PFSK-1 (cell line): ENCODE measurements at regions not wholly inside any gene's neighbourhood (a gene's known extent, or its start where the extent isn't known, plus 50 kb on each side); places are given as distances from the start of the nearest gene placed in this dataset.

Source experiments
- POLR2AphosphoS5 ChIP-seq: IDR thresholded peaks from 2 replicates; pipeline ENCODE4 v1.6.1; 2012; ENCODE audit warnings: low read depth, mild to moderate bottlenecking, control low read depth, low read length, moderate library complexity
- SIN3A ChIP-seq: IDR thresholded peaks from 2 replicates; pipeline ENCODE4 v1.6.1; 2012; ENCODE audit warnings: mild to moderate bottlenecking, low read length, moderate library complexity, borderline replicate concordance; ENCODE audit not compliant: insufficient read depth
- TF ChIP-seq, protein P1 (sequence below), 2 experiments: IDR thresholded peaks; 2 replicates each; pipeline versions ENCODE4 v1.6.1 to v1.8.0; 2011 to 2012; ENCODE audit warnings: low read depth in 2 of 2, low read length in 2 of 2, control low read depth in 1 of 2, inconsistent platforms in 1 of 2, mild to moderate bottlenecking in 1 of 2, moderate library complexity in 1 of 2; ENCODE audit not compliant: insufficient read depth in 1 of 2

DNA sequence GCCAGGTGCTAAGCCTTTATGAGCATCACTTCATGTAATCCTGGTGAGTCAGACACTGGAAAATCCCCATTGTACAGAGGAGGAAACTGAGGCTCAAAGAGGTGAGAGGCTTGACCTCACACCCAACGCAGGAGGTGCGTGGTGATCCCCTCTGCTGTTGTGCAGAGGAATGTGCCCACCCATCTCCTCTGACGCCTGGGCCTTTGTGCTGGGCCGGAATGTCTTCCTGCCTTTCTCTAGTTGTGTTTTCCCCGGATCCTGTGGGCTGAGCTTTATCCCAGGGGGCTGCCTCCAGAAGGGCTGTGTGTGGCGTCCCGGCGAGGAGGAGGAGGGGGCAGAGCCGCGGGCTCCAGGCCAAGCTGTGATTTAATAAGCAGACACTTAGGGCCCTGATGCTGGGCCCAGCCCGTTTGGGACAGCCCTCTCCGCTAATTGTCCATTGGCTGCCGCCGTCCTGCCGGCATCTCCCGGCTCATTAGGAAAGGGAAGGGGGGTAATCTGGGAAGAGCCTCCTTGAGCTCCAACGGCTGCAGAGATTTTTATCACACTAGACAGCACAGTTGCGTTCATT, 653.6 kb downstream of the MED13L start:
- TF ChIP-seq, protein P1, sequence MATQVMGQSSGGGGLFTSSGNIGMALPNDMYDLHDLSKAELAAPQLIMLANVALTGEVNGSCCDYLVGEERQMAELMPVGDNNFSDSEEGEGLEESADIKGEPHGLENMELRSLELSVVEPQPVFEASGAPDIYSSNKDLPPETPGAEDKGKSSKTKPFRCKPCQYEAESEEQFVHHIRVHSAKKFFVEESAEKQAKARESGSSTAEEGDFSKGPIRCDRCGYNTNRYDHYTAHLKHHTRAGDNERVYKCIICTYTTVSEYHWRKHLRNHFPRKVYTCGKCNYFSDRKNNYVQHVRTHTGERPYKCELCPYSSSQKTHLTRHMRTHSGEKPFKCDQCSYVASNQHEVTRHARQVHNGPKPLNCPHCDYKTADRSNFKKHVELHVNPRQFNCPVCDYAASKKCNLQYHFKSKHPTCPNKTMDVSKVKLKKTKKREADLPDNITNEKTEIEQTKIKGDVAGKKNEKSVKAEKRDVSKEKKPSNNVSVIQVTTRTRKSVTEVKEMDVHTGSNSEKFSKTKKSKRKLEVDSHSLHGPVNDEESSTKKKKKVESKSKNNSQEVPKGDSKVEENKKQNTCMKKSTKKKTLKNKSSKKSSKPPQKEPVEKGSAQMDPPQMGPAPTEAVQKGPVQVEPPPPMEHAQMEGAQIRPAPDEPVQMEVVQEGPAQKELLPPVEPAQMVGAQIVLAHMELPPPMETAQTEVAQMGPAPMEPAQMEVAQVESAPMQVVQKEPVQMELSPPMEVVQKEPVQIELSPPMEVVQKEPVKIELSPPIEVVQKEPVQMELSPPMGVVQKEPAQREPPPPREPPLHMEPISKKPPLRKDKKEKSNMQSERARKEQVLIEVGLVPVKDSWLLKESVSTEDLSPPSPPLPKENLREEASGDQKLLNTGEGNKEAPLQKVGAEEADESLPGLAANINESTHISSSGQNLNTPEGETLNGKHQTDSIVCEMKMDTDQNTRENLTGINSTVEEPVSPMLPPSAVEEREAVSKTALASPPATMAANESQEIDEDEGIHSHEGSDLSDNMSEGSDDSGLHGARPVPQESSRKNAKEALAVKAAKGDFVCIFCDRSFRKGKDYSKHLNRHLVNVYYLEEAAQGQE (IDR thresholded peaks at IDR 0.05; ENCODE audit: insufficient read depth in 1 of 2, low read depth in 2 of 2, low read length in 2 of 2): no peak
- TF ChIP-seq SIN3A (no peak), POLR2AphosphoS5 (no peak)
